Loucy (cell line): ENCODE measurements at regions not wholly inside any gene's neighbourhood (a gene's known extent, or its start where the extent isn't known, plus 50 kb on each side); places are given as distances from the start of the nearest gene placed in this dataset.

Experiments used
- CTCF ChIP-seq: fragments of 200-600 bp; sonication (generic); conservative IDR thresholded peaks from 2 replicates; pipeline ENCODE4 v1.5.1; 2014; ENCODE audit warnings: mild to moderate bottlenecking, antibody characterized with exemption, low read length
- EZH2phosphoT487 ChIP-seq: fragments of 200-600 bp; IDR thresholded peaks from 2 replicates; pipeline ENCODE4 v1.6.1; 2018; ENCODE audit warnings: antibody characterized with exemption, mild to moderate bottlenecking, moderate library complexity, borderline replicate concordance

DNA sequence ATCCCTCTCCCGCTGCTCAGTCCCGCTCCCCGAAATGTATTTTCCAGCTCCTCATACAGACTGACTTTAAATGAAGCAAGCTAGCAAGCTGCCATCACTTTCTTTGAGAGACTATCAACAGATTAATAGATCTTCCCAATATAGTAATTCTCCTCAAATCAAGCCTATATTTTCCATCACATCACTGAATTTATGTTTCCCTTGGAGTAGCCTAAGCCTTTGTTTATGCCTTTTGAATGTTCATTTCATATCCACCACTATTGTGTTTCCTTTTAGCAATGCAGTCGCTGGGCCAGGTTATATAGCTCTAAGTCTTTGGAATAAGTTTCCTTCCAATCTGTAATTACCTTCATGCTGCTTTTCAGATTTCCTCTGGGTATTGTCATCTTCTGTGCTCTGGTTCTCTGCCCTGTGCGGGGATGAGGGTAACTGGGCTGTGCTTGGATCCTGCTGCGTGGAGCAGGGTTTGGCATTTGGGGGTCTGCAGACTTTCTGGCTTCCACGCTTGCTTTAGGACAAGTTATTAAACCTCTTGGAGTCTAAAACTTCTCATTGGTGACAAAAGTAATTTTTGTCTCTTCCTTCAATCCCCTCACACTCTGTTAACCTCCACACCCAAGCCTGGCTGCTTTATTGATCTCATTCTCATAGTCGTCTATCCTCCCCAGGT, 256.9 kb downstream of the DLEU7 start:
- TF ChIP-seq CTCF, result no peak
- TF ChIP-seq EZH2phosphoT487, result no peak
